ENCODE measurements at regions not wholly inside any gene's neighbourhood (a gene's known extent, or its start where the extent isn't known, plus 50 kb on each side); places are given as distances from the start of the nearest gene placed in this dataset.
"Not testable (repeated sequence)": the region's sequence is repeated elsewhere in the genome, so short reads cannot be mapped to it uniquely, and the experiment has no call there.

GRCh38 chr11:71767016-71767415, 66.0 kb upstream of the DEFB108B start:
- not testable (repeated sequence) for TF ChIP-seq CTCF, POLR2A (IDR thresholded peaks at IDR 0.05)
